ENCODE measurements at regions not wholly inside any gene's neighbourhood (a gene's known extent, or its start where the extent isn't known, plus 50 kb on each side); places are given as distances from the start of the nearest gene placed in this dataset.

- DNase-seq (ENCODE audit: low read depth), result no peak
- TF ChIP-seq CTCF (conservative IDR thresholded peaks at IDR 0.05; ENCODE audit: low read length), result no peak
- H3K4me3 ChIP-seq (ENCODE audit: low read length), result no peak overlapping the region
These were observed 129.1 kb downstream of the CXXC4 start for GRCh38 chr4:104365618-104366017.

- no peak for DNase-seq (ENCODE audit: low read depth)
- no peak overlapping the region for H3K4me3 ChIP-seq (ENCODE audit: low read length)
- no peak for TF ChIP-seq CTCF (conservative IDR thresholded peaks at IDR 0.05; ENCODE audit: low read length)
These were observed 141.2 kb downstream of the CXXC4 start for GRCh38 chr4:104353481-104353880.

- no peak for DNase-seq (ENCODE audit: low read depth)
- no peak overlapping the region for H3K4me3 ChIP-seq (ENCODE audit: low read length)
- no peak for TF ChIP-seq CTCF (conservative IDR thresholded peaks at IDR 0.05; ENCODE audit: low read length)
These were observed 142.5 kb downstream of the CXXC4 start for GRCh38 chr4:104352211-104352610.

GRCh38 chr4:104351706-104352105 lies 143.0 kb downstream of the CXXC4 start:
- TF ChIP-seq CTCF (conservative IDR thresholded peaks at IDR 0.05; ENCODE audit: low read length), result no peak
- H3K4me3 ChIP-seq (ENCODE audit: low read length), result no peak overlapping the region
- no peak for DNase-seq (ENCODE audit: low read depth)

GRCh38 chr4:104345598-104346242 lies 149.0 kb downstream of the CXXC4 start:
- TF ChIP-seq CTCF (conservative IDR thresholded peaks at IDR 0.05; ENCODE audit: low read length), result no peak
- no peak overlapping the region for H3K4me3 ChIP-seq (ENCODE audit: low read length)
- DNase-seq (ENCODE audit: low read depth), result no peak

GRCh38 chr4:104344342-104344980 lies 150.2 kb downstream of the CXXC4 start:
- no peak for DNase-seq (ENCODE audit: low read depth)
- H3K4me3 ChIP-seq (ENCODE audit: low read length), result no peak overlapping the region
- TF ChIP-seq CTCF (conservative IDR thresholded peaks at IDR 0.05; ENCODE audit: low read length), result no peak

- DNase-seq (ENCODE audit: low read depth), result no peak
- no peak overlapping the region for H3K4me3 ChIP-seq (ENCODE audit: low read length)
- no peak for TF ChIP-seq CTCF (conservative IDR thresholded peaks at IDR 0.05; ENCODE audit: low read length)
These were observed 160.3 kb downstream of the CXXC4 start for GRCh38 chr4:104334410-104334809.
